HG02938 (cell line): ENCODE measurements at regions not wholly inside any gene's neighbourhood (a gene's known extent, or its start where the extent isn't known, plus 50 kb on each side); places are given as distances from the start of the nearest gene placed in this dataset.
"Not testable (repeated sequence)": the region's sequence is repeated elsewhere in the genome, so short reads cannot be mapped to it uniquely, and the experiment has no call there.

ENCODE experiments used
- ATAC-seq: cut with Tn5 transposase; IDR thresholded peaks from one replicate; pipeline ENCODE4 v1.9.1; 2021; ENCODE audit warnings: mild to moderate bottlenecking, moderate library complexity; ENCODE audit not compliant: unreplicated experiment

GRCh38 chr2:211204456-211204855, 648.1 kb downstream of the CPS1 start:
- peak; percentile 12 for ATAC-seq

DNA sequence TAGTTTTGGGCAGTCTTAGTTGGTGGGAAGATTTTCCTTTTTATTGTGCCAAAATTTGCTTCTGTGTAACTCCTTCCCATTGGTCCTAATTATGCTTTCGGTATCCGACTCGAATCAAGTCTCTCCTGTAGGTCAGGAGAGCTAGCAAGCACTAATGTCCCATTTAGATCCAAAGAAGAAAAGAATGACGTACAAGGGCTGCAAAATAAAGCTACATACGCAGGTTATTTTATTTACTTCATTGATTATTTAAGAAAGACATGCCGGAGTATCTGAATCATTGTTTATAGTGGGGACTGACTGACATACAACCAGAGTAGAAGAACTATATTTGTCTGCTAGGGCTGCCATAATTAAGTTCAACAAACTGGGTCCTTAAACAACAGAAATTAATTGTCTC, 648.5 kb downstream of the CPS1 start:
- ATAC-seq = no peak

DNA sequence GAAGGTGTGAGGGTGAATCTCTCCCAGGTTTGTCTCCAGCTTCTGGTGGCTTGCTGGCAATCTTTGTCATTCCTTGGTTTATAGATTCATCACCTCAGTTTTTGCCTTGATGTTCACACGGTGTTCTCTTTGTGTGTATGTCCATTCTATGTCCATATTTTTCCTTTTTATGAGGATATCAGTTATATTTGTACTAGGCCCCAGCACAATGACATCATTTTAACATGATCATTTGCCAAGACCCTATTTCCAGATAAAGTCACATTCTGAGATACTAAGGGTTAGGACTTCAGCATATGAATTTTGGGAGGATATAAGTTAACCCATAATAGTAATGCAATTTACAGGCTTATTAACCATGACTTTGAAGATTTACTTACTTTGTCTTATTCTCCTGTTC, 649.0 kb downstream of the CPS1 start:
- no peak for ATAC-seq

DNA sequence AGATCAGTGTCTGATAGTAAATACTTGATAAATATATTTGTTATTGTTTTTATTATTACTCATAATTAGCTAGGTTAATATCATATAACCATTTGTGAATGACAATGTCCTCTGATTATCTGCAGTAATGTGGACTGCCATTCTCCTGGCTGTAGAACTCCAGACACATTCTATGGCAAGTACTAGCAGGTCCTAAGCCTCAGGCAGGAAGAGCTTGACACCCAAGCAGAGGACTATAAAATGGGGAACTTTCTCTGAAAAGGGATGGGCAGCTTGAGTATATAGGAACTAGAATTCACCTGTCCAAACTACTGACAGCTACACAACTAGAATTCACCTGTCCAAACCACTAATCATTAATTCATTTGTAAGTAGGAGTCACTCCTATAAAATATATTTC, 649.4 kb downstream of the CPS1 start:
- ATAC-seq = no peak

GRCh38 chr2:211216221-211216620, 659.8 kb downstream of the CPS1 start:
- ATAC-seq = no peak

GRCh38 chr2:211219548-211219947, 663.1 kb downstream of the CPS1 start:
- not testable (repeated sequence) for ATAC-seq

GRCh38 chr2:211225784-211226183, 669.4 kb downstream of the CPS1 start:
- no peak for ATAC-seq

DNA sequence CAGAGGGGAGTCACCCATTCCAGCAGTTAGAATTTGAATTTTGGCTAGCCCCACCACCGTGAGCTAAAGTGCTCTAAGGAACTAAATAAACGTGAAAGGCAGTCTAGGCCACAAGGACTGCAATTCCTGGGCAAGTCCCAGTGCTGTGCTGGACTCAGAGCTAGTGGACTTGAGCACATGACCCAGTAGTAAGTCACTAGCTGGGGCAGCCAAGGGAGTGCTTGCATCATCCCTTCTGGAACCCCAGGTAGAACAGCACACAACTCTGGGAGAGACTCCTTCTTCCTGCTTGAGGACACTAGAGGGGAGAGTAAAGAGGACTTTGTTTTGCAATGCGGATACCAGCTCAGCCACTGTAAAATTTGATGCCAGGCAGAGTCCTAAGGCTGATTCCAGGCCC, 672.2 kb downstream of the CPS1 start:
- ATAC-seq = no peak

DNA sequence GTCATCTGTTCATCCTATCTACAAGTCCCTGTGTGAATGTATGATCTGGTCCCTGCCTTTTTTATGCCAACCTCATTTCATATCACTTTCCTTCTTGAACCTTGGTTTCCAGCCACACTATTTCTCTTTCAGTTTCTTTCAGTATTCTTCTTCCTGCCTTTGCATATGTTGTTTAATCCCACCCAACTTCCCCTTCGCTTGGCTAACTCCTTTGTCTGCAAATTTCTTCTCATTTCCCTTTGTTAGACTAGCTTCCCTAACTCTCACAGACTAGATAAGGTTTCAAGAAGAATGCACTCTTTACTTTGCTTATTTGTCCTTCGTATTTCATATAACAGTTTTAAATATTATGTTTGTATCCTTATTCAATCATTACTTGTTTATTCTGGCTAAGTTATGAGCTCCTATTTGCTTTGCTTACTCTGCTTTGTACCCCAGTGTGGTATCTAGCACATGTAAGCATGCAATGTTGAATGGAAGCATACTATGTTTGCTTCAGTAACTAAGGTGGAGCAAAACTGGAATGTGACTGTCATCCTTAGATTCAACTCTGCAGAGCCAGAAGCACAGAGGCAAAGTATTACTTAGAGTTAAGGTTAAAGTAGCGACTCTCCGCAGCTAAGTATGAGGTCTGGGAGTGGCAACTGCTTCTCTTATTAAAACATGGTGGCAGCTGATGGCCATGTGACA, 681.3 kb downstream of the CPS1 start:
- ATAC-seq = no peak

- no peak for ATAC-seq
These were observed 685.5 kb downstream of the CPS1 start for GRCh38 chr2:211241891-211242290.

DNA sequence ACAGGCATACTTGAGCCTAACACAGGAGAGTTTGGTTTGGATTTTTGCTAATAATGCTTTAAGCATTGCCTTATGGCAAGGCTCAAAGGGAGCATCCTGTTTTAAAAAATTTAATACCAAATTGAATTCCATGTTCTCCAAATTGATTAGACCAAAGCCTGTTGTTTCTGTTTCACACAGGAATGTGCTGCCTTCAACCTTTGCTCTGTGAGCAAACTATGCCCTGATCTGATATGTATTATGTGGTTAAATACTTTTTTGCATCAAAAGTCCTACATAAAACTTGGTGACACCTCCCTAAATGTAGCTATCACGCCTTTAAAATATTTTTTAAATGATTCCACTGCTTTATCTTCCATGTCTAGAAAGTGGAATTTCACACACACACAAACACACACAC, 691.4 kb downstream of the CPS1 start:
- no peak for ATAC-seq

DNA sequence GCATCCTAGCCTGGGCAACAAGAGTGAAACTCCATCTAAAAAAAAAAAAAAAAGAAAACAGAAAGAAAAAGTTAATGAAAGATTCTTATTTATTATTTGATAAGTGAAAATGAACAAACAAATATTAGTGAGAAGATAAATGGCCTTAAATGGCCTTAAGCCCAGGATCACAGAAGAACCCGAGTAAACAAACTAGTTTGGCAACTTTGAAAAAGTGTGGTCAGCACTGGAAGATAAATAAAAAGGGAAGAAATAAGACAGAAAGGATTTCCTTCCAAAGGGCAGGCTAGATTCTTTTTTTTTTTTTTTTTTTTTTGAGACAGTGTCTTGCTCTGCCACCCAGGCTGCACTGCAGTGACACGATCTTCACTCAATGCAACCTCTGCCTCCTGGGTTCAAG, 692.4 kb downstream of the CPS1 start:
- no peak for ATAC-seq

GRCh38 chr2:211251016-211251415, 694.6 kb downstream of the CPS1 start:
- no peak for ATAC-seq

DNA sequence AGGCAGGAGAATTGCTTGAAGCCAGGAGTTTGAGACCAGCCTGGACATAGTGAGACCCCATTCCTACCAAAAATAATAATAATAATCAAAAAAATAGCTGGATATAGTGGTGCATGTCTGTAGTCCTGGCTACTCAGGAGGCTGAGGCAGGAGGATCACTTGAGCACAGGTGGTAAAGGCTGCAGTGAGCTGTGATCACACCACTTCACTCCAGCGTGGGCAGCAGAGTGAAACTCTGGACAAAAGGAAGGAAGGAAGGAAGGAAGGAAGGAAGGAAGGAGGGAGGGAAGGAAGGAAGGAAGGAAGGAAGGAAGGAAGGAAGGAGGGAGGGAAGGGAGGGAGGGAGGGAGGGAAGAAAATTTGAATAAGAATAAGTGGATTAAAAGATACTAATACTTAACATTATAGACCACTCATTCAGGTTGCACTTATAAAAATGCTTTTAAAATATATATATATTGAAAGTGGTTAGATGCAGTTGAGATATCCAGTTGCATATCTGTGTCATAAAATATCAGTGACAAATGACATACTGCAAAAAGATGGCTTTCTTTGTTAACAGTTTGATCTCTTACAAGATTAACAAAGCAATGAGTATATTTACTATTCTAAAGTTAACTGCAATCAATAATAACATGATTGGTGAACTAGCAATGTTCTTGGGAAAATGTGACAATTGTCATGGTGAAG, 702.4 kb downstream of the CPS1 start:
- ATAC-seq = no peak

DNA sequence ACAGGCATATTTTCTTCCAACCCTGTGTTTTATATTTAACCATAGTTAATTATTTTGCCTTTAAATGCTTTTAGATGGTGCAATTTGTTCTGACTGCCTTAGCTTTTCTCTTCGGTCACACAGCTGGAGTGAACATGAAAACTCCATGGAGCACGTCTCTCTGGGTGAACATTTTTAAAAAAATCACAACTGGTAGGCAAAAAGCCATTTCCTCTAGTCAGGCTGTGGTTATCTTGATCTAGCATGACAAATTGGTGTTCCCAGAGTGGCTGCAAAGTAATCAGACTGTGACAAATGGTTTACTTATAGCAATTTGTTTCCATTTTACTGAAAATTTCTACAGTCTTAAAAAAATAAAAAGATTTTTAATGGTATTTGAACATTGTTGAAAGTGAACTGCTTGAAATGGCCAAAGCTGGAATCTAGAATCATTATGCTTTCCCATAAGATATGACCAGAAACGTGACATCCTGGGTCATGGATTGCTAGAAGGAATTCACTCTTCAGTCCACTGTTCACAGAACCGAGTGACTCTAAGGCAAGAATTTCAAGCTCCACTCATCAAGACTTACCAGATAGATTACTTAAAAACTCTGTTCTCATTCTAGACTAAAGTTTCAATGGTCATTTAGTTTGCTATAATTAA, 703.6 kb downstream of the CPS1 start:
- ATAC-seq = no peak

DNA sequence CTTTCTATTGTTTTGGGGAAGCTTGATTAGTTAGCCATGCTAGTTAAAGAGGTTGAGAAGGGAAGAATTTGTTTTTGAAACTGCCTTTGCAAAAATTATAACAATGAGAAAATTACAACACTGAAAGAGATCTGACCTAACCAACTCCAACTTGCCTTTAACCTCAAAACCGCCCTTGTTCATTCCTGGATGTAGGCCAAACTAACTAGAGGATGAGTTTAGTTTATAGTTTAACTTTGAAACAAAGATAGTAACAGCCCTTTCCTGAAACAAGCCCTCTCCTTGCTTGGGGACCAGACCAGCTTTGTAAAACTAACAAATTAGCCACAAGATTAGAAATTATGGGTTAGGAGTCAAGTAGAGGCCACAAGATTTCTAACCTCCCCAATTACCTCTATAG, 713.9 kb downstream of the CPS1 start:
- ATAC-seq = no peak

DNA sequence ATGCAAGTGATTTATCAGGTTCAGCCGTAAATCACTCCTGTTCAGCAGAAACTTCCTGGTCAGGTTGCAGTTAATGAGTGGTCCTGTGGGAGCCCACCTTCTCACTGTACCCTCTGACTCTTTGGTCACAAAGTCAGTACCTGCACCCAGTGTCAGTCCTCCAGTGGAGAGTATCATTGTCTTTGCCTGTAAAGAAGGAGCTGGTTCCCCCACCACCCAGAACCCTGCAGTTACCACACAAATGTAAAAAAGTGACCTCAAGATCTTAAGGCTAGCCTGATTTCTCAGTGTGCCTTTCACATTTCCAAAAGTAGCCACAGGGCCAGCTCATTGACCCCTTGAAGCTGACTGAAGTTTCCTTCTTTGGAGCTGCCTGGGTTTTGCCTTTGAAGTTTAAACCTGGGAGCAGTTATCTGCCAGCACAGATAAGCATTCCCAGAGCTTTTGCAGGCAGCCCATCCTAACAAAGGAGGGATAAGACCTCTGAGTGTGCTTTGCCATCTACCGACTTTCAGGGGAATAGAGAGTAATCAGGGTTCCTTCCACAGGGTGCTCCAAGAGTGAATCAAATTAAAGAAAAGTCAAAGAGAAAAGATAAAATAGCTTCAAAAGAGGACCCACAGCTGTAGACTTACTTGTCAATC, 725.2 kb downstream of the CPS1 start:
- ATAC-seq = no peak

GRCh38 chr2:211302676-211303075, 746.3 kb downstream of the CPS1 start:
- ATAC-seq = no peak

DNA sequence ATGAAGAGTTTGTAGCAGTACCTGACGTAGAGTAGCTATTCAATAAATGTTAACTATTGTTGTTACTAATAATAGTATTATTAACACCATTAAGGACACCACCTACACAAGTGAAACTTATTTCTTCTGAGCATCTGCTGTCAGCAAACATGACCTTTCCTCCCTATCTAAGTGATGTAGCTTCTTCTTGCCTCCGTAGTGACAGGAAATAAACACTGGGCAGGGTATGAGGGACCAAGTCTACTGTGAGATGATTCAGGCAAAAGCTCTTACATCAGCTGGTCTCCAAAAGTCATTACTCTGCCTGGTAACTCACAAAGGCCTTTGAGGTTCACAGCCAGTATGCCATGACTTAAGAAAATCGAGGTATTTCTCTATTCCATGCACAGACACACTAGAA, 750.5 kb downstream of the CPS1 start:
- no peak for ATAC-seq
